ENCODE measurements at regions not wholly inside any gene's neighbourhood (a gene's known extent, or its start where the extent isn't known, plus 50 kb on each side); places are given as distances from the start of the nearest gene placed in this dataset.

- TF ChIP-seq MAX (IDR thresholded peaks at IDR 0.05; ENCODE audit: low read depth, low read length), result no peak
- TF ChIP-seq CTCF (IDR thresholded peaks at IDR 0.05; ENCODE audit: low read depth, low read length), result no peak
- TF ChIP-seq MYC (IDR thresholded peaks at IDR 0.05; ENCODE audit: low read depth, low read length), result no peak
- H3K4me3 ChIP-seq (ENCODE audit: low read depth, low read length), result no peak overlapping the region
- DNase-seq (ENCODE audit: low read depth), result no peak
These were observed 165.0 kb upstream of the DCN start for GRCh38 chr12:91347481-91348214.

GRCh38 chr12:91346827-91347226, 164.2 kb upstream of the DCN start:
- TF ChIP-seq MAX (IDR thresholded peaks at IDR 0.05; ENCODE audit: low read depth, low read length), result no peak
- TF ChIP-seq POLR2A (IDR thresholded peaks at IDR 0.05; ENCODE audit: extremely low read depth, insufficient read length), result no peak
- TF ChIP-seq CTCF (IDR thresholded peaks at IDR 0.05; ENCODE audit: low read depth, low read length), result no peak
- TF ChIP-seq MYC (IDR thresholded peaks at IDR 0.05; ENCODE audit: low read depth, low read length), result no peak
- DNase-seq (ENCODE audit: low read depth), result no peak
- H3K4me3 ChIP-seq (ENCODE audit: low read depth, low read length), result no peak overlapping the region

GRCh38 chr12:91344408-91344807, 161.8 kb upstream of the DCN start:
- no peak for TF ChIP-seq POLR2A (IDR thresholded peaks at IDR 0.05; ENCODE audit: extremely low read depth, insufficient read length)
- no peak for TF ChIP-seq CTCF (IDR thresholded peaks at IDR 0.05; ENCODE audit: low read depth, low read length)
- TF ChIP-seq MYC (IDR thresholded peaks at IDR 0.05; ENCODE audit: low read depth, low read length), result no peak
- TF ChIP-seq MAX (IDR thresholded peaks at IDR 0.05; ENCODE audit: low read depth, low read length), result no peak
- no peak overlapping the region for H3K4me3 ChIP-seq (ENCODE audit: low read depth, low read length)
- DNase-seq (ENCODE audit: low read depth), result no peak

GRCh38 chr12:91343010-91343409, 160.4 kb upstream of the DCN start:
- no peak overlapping the region for H3K4me3 ChIP-seq (ENCODE audit: low read depth, low read length)
- TF ChIP-seq POLR2A (IDR thresholded peaks at IDR 0.05; ENCODE audit: extremely low read depth, insufficient read length) (no peak), MYC (IDR thresholded peaks at IDR 0.05; ENCODE audit: low read depth, low read length) (no peak), CTCF (IDR thresholded peaks at IDR 0.05; ENCODE audit: low read depth, low read length) (no peak), MAX (IDR thresholded peaks at IDR 0.05; ENCODE audit: low read depth, low read length) (no peak)
- no peak for DNase-seq (ENCODE audit: low read depth)

GRCh38 chr12:91339106-91339505, 156.5 kb upstream of the DCN start:
- DNase-seq (ENCODE audit: low read depth), result no peak

More at GRCh38 chr12:91339106-91339505, 156.5 kb upstream of the DCN start:
- no peak overlapping the region for H3K4me3 ChIP-seq (ENCODE audit: low read depth, low read length)
- no peak for TF ChIP-seq CTCF (IDR thresholded peaks at IDR 0.05; ENCODE audit: low read depth, low read length)
- TF ChIP-seq POLR2A (IDR thresholded peaks at IDR 0.05; ENCODE audit: extremely low read depth, insufficient read length), result no peak
- no peak for TF ChIP-seq MAX (IDR thresholded peaks at IDR 0.05; ENCODE audit: low read depth, low read length)
- no peak for TF ChIP-seq MYC (IDR thresholded peaks at IDR 0.05; ENCODE audit: low read depth, low read length)
